Stimulated activated CD4-positive, alpha-beta T cell treated with anti-CD3 and anti-CD28 coated beads, Interleukin-15, amount 100 ng/mL, for 24 hours (primary cell): ENCODE measurements at regions not wholly inside any gene's neighbourhood (a gene's known extent, or its start where the extent isn't known, plus 50 kb on each side); places are given as distances from the start of the nearest gene placed in this dataset.

Experiments used
- DNase-seq: peaks from one replicate; pipeline ENCODE4 v3.0.0-alpha.2; 2020

DNA sequence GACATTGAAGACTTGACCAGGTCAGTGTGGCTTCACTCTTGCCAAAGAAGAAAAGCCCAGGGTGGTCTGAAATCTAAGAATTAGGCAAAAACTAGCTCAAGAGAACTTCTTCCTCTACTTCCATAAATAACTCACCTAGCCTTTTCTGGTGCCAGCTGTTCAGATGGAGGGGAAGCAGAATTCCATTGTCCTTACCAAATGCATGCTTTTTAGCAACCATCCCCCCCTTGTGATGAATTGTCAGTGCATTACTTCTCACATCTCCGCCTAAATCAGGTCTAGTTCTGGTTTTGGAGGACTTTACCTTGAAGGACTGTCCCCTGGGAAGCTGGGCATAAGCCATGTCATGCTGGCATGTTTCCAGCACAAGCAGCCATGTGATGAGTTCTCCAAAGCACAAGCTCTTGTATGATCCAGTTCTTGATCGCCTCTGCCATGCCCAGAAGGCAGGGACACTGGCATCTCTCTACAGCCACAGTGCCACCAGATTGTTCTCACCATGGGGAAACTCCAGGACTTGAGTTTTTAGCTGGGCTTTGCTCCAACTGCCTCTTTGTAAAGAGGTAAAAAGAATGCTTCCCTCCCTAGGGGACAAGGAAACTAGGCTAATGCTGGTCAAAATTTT is 96.4 kb upstream of the IL12A start:
- DNase-seq = no peak

DNA sequence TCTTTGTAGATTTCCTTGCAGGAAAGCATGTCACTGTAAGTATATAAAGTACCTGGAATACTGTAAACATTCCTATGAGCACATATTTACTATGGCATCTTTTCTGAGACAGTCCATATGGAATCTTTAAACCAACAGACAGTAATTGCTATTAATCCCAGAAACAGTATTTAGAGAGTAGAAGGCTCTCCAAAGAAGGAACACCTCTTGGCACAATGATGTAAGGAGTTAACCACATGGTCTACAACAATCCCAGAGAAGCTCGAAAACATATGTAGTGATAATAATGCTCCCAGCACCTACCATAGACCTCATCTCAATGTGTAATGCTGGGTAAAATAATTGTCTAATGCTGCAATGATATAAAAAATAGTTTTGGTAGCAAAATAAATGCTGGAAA is 95.8 kb upstream of the IL12A start:
- no peak for DNase-seq

DNA sequence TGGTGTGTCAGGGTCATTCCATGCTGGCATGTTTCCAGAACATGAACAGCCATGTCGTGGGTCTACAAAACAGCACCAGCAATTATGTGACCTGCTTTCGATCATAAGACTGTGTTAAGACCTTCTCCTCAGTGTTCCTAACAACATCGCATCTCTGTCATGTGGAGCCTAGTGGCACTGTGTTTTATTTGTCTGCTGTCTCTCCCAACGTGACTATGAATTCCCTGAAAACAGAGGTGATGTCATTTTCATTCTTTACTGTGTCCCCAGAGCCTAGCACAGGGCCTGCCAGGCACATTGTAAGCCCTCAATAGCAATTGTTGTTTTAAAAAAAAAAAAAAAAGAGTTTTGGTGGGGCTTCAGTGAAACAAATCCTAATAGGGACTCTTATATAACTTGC is 94.2 kb upstream of the IL12A start:
- no peak for DNase-seq

DNA sequence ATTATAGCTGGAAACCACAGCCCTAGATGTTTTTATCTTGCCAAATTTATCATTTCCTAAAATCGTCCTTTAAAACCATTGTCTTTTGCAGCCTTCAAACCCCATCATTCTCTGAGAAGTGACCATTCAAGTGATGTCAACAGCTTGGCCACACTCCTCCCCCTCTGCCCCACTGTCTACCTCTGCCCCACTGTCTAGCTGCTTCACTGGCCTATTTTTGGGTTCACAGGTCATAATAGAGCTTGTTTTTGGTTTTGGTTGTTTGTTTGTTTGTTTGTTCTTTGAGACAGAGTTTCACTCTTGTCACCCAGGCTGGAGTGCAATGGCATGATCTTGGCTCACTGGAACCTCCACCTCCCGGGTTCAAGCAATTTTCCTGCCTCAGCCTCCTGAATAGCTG is 93.2 kb upstream of the IL12A start:
- no peak for DNase-seq

DNA sequence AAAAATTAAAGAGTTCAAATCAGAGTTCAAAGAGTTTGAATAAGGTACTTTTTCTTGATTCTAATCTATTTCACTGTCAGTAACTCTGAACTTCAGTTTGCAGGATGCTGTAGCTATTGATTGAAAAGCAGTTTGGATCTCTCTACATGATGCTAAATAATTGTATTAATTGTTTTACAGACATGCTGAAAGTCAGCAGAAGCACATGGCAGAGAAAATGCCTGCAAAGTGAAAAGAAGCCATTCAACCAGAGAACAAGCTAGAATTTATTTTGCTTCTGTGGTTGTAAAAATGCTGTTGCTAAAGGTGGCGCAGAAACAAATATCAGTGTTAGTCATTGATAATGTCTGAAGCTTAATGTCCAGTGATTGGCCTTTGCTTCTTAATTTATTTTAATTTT is 92.1 kb upstream of the IL12A start:
- no peak for DNase-seq

DNA sequence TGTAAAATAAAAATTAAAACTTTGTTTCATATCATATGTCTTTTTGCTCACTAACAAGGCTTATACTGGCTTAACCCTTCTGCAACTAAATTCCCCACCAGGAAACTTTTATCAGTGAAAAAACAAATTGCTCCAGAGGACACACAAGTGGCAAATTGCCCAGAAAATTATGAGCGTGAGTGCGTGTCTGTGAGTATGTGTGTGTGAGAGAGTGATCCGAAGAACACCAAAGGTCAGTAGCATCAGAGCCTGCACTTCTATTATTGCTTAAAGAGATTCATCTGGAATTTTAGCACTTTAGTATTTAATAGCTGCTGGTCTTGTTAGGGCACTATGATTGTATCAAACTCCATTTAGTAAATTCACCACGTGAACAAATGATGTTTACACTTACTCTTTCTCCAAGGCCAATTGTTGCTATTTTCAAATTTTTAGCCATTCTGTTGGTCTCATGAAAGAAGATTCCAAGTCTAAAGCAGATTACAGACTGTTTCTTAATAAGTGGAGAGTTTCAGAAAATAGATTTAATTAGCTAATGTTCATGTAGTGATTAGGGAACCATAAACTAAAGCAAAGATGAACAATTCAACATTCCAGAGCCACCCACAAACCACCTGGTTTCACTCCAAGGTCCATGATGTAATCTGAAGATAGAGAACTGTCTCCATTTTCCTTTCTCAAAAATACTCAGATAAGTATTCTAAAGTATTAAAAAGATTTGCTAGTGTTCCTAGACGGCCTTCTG is 91.1 kb upstream of the IL12A start:
- DNase-seq = no peak

DNA sequence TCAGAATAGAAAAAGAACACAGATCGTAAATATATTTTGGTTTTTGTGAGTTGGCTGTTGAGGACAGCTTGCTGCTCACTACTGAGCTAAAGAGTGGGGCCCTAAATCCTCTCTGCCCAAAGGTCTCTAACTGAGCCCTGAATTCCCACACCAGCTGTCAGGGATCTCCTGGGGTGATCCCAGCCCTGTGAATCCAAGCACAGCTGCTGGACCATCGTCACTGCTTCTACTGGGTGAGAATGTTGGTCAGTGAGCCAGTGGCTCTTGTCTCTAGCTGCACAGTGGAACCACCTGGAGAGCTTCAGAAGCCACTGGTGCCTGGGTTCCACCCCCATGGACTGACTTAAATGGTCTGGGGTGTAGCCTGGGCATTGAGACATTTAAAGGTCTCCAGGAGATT is 90.5 kb upstream of the IL12A start:
- DNase-seq = no peak

DNA sequence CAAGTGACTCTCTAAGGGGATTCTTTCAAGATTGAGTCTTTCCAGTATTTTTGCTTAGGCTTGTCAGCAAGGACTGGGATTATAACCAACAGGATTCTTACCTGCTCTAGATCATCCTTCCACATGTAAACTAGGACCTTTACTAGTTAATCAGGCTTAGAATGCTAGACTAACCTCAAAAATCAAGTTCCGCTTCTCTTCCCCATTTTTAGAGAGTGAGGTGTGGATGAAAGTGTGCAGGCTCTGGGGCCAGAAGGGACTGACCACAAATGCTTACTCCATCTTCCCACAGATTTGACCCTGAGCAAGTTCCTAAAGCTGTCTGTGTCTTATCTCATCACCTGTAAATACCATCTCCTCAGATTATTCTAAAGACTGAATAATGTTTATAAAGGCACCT is 89.5 kb upstream of the IL12A start:
- DNase-seq = no peak

DNA sequence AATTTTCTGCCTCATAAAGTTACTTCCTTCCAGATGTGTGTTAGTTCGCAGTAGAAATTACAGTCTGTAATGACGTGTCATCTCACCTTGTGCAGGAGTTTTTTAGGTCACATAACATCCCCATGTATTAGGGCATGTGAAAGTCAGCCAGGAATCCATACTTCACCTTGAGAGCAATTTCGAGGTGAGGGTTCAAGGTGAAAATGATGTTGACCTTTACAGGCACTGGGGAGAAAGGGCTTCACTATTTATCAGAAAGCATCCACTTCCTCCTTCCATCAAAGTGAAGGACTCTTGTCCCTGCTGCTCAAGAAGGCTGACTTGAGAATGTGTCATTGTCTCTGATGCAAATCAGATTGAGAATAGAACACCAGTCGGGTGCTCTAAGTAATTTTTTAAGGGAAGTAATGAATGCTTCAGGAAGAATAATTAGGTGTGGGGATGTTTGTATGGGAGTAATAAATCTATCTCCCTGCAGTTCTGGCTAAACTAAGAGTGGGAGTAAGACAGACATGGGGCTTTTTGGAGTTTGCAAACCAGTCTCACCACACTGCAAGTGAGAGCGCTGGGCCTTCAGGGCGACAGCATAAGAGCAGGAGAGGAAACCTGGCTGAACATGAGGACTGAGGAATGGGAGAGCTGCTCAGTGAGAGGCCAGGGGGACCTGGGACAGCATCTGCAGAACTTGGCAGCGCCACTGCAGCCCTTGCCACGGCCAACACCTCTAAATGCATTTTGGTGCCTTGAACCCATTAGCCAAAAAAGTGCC is 85.9 kb upstream of the IL12A start:
- no peak for DNase-seq

DNA sequence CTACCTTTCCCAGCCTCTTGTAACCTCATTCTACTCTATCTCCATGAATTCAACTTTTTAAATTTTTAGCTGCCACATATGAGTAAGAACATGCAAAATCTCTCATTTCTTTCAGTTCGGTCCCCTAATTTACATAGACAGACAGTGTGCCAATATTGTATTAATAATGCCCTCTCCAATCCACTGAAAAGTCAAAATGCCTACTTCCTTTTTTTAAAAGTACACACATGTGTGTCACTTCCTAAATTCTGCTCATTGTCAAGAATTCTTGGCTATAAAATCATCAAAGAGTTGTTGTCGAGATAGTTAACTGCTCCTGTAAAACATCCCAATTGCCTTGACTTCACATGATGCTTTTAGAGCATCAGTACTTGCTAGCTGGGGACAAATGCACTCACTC is 84.2 kb upstream of the IL12A start:
- no peak for DNase-seq

DNA sequence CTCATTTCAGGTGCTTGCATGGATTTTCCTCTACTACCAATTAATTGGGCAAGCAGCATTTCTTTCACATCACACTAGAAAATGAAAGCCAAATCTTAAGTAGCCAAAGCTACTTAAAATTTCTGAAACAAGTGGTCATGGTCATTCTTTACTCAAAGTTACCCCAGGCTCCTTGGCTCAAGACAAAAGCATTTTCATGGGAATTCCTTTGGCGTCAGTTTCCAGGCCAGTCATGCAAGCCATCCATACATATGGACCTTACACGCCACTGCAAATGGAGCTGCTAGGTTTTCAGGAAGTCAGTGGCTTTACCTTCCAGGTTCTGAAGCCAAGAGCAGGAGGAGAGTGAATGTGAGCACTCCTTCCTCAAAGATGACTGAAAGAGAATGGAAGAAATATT is 83.7 kb upstream of the IL12A start:
- DNase-seq = no peak

DNA sequence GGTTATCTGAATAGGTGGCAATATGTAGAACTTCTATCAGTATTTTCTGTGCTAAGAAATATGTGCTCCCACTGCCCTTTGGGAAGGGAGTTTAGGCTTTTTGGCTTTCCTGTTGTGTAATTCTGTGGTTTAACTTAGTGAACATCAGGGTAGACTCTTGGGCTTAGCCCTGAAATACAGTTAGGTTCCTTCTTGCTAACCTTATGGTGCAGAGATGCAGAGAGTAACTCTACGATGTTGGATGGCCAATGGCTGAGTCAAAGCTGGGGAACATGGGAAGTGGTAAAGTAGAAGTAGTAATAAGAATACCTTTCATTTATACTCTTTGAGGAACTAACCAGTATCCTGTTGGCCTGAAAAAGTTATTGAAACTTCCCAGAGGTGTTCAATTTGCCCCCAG is 80.8 kb upstream of the IL12A start:
- DNase-seq = no peak

DNA sequence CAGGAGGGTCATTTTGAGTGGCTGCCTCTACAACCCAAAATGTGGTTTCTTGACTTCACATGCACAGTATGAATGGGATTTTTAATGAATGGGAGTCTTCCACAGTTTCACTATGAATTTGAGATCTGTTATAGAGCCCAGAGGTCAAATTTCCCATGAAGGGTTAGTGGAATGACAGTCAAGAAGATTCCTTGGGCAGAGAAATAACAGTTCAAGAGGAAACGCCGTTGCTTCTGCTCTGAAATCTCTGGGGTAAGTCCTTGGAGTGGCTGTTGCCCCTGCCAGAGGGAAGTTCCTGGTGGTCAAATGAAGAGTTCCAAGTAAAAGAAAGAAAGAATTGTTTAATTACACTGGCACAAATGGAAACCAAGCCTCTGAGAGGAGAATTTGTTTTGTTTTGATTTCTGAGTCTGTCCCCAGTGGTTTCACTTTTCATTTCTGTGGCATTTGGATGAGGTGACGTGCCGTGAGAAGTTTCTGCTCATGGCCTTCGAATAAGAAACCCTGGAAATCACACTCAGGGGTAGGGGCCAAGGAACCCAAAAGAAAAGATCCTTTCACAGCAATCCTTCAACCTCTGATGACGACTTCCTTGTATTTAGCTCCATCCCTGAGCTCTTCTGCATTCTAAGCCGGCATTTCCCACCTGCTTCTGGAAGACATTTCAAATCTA is 77.5 kb upstream of the IL12A start:
- DNase-seq = peak; percentile 14

DNA sequence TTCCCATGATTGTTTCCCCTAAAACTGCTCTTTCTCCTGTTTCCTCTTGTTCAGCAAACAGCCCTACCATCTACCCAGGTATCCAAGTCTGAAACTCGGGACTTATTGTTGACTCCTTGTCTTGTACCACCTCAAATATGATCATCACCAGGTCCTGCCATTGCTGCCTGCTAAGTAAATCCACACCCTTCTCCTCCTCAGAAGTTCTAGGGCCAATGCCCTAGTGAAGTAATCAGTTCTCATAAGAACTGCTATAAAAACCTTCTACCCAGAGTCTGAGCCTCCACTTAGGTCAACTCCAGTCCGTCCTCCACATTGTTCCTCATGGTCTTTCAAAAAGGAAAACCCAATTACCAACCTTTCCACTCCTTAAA is 77.0 kb upstream of the IL12A start:
- DNase-seq = no peak

DNA sequence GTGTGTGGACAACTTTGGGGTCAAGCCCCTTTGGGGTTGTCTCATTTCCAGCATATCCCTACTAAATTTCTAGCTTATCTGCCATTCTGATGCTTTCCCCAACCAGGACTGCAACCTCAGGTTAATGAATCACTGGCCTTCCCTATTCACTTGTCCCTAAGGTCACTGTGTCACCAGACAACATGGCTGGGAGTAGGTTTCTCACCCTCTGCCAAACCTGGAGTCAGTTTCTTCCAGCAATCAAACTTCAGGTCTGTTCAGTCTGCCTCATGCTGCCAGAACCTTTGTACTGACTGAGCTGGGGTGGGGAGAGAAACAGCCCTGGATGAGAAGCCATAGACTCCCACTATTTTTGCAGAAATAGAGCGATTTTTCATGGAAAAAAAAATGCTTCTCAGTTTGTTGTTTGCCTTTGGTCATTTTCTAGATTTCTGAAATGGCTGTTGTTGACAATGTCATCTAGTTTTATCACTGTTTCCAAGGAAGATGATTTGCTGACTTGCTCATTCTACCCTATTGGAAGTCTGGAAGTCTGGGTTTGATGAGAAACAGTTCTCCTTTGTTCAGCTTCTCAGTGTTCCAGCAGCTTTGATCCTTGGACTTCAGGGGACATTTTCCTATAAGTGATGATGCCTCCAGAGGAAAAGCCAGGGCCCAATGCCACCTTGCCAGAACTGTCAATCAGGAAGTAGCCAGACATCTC is 74.8 kb upstream of the IL12A start:
- DNase-seq = no peak

DNA sequence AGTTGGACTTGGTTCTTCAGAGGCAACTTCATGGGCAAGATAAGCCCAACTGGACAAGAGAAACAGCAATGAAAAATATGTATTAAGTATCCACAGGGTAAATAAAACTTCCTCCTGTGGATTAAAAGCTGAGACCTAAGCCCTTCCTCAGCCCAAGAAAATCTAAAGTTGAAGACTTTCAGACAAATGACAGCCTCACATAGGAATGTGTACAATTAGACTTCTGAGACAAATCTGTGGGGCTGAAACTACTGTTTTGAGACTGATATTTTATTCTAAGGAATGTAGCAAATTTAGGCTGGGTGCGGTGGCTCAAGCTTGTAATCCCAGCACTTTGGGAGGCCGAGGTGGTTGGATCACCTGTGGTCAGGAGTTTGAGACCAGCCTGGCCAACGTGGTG is 74.2 kb upstream of the IL12A start:
- DNase-seq = no peak

DNA sequence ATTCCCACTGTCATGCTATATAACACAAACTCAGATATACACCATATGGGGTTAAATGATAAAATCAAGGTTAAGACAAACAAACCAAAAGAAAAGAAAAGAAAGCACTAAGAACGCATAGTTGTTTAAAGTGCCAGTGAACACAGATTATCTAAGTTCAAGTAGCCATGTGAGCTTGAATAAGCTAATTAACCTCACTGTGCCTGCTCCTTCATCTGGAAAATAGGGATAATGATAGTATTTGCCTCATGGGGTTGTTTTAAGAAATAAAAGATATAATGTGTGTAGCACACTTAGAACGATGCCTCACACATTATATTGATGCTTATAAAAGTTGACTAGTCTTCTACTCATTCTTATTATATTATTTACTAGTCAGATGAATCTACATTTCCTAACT is 72.6 kb upstream of the IL12A start:
- no peak for DNase-seq

DNA sequence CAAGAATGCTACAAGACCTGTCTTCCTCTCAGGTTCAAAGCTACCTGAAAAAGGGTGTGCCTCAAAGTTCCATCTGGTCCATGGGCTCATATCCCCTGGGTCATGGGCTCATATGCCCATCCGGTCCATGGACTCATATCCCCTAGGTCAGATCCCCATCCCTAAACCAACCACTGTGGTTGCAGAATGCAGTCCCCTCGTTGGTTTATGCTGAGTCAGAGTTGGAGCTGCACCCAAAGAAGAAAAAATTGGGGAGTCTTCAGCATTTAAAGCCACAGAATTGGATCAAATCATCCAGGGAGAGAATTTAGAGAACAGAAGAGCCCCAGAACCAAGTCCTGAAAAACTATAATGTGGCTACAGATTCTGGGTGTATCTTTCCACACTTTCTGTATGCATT is 71.5 kb upstream of the IL12A start:
- DNase-seq = no peak

DNA sequence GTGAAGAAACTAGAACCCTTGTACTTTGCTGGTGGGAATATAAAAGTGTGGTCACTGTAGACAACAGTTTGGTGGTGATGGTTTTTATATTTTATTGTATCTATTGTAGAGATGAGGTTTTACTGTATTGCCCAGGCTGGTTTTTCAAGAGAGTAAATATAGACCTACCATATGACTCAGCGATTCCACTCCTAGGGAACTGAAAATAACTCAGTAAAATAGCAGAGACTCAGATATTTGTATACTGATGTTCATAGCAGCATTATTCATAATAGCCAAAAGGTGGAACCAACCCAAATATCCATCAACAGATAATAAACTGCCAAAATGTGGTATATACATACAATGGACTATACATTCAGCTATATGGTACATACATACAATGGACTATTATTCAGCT is 68.8 kb upstream of the IL12A start:
- no peak for DNase-seq

DNA sequence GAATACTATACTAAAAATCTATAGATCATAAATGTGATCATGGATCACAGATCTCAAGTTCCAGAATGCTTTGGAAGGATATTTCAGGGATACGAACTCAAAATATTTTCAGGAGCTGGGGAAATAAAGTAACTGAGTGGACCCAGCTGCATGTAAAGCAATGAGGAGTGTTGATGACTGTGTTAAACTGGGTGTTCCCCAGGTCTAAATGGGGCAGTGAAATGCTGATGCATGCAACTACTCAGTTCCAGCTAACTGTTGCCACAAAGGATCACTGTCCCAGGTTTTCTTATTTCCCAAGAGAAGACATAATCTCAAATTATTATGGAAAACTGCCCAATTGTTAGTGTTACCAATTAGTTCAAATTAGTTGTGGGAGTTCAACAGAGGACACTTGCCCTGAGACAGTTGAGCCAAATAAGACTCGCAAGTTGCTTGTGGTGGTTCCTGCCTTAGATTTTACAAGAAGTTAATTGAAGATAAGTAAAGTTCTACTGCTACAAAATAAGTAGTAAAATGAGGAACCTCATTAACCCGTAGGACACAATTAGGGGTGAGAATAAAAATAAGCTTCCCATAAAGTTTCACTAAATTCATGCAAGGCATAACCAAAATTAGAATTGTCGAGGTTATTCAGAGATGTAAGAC is 66.3 kb upstream of the IL12A start:
- no peak for DNase-seq

DNA sequence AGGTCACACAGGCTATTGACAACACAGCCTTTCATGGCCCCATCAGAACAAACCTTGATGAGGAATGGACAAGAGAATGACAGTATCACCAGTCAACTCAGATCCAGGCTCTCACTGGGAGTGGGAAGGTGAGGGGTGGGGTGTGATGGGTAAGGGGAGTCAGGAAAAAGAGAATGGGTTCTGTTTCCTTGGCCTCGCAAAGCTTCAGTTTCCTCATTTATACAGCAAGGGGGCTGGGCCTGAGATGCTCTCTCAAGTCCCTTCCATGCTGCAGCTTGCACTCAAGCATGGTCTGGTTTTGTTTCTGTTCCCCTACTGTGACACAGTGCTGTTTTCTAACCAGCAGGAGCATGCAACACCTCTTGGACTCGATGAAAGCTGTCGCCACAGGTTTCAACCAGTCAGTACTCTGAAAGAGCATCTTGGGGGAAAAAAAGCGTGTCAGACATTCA is 65.7 kb upstream of the IL12A start:
- DNase-seq = no peak

DNA sequence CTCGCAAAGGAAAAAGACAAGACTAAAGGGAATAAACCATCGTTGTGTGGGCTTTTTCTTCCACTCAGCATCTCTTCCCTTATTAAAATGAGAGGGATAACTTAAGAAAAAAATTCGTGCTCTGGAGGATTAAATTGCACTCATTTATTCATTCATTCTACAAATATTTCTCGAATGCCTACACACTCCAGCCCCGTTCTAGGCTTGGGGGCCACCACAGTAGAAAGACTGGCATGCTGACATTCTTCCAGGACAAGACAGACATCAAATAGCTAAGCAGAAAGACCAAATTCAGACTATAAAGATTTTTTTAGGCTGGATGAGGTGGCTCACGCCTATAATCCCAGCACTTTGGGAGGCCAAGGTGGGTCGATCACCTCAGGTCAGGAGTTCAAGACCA is 65.3 kb upstream of the IL12A start:
- DNase-seq = no peak

DNA sequence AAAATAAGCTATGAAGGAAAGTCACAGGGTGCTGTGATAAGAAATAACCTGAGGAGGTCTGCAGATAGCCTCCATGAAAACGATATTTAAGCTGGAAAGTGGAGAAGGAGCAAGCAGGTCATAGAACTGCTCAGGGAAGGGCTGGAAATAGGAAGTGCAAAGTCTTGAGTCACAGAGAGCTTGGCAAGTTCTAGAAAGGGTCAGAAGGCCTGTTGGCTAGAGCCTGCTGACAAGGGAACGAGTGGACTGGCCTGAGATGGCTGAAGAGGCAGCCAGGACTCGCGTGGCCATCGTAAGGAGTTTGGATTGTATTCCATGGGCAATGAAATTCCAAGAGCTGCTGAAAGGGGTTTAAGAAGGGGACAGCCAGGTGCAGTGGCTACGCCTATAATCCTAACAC is 64.7 kb upstream of the IL12A start:
- no peak for DNase-seq
